WTC11 (cell line): ENCODE measurements at regions not wholly inside any gene's neighbourhood (a gene's known extent, or its start where the extent isn't known, plus 50 kb on each side); places are given as distances from the start of the nearest gene placed in this dataset.

ENCODE experiments used
- ATAC-seq: fragments of 200-7000 bp; cut with Tn5 transposase; 2 replicates; pipeline ENCODE4 v1.10.0; 2021; ENCODE audit warnings: mild to moderate bottlenecking, moderate library complexity
- CTCF ChIA-PET: fragments of 300-600 bp; sonication (Branson Sonifier 250); formaldehyde crosslinking; loops from one replicate; lab custom pipeline; 2021; ENCODE audit warnings: antibody characterized with exemption; lab: Charles Lee
- POLR2A ChIA-PET: fragments of 350-600 bp; sonication (Branson Sonifier 250); formaldehyde crosslinking; loops from one replicate; lab custom pipeline; 2021; ENCODE audit warnings: antibody characterized with exemption; lab: Charles Lee
- DNase-seq: peaks from one replicate; pipeline ENCODE4 v3.0.0; 2021; ENCODE audit warnings: low spot score
- H3K27ac Mint-ChIP-seq: 2 replicates; pipeline ENCODE4 v1.8.0; 2021; ENCODE audit warnings: mixed read lengths
- H3K27me3 Mint-ChIP-seq: 2 replicates; pipeline ENCODE4 v1.8.0; 2021; ENCODE audit warnings: low read depth, mild to moderate bottlenecking, moderate library complexity, mixed read lengths
- H3K36me3 Mint-ChIP-seq: 2 replicates; pipeline ENCODE4 v1.8.0; 2021; ENCODE audit warnings: mixed read lengths
- H3K4me1 Mint-ChIP-seq: 2 replicates; pipeline ENCODE4 v1.8.0; 2022; ENCODE audit warnings: mixed read lengths
- H3K4me3 Mint-ChIP-seq: 2 replicates; pipeline ENCODE4 v1.8.0; 2021; ENCODE audit warnings: mild to moderate bottlenecking, moderate library complexity, mixed read lengths
- H3K9me3 Mint-ChIP-seq: 2 replicates; pipeline ENCODE4 v1.8.0; 2021; ENCODE audit warnings: mixed read lengths
- ATF1 ChIP-seq: sonication (generic); formaldehyde crosslinking; IDR thresholded peaks from 2 replicates; pipeline ENCODE4 v1.8.1; 2023; ENCODE audit warnings: mild to moderate bottlenecking, moderate library complexity, missing genetic modification reagents
- CBFB ChIP-seq: sonication (generic); formaldehyde crosslinking; IDR thresholded peaks from 2 replicates; pipeline ENCODE4 v1.8.1; 2022; ENCODE audit warnings: mild to moderate bottlenecking, low read depth, missing genetic modification reagents
- CREM ChIP-seq: sonication (generic); formaldehyde crosslinking; IDR thresholded peaks from 2 replicates; pipeline ENCODE4 v1.8.1; 2022; ENCODE audit warnings: mild to moderate bottlenecking, missing genetic modification reagents, moderate library complexity
- ELF4 ChIP-seq: sonication (generic); formaldehyde crosslinking; IDR thresholded peaks from 2 replicates; pipeline ENCODE4 v1.8.1; 2022; ENCODE audit warnings: low read depth, mild to moderate bottlenecking, moderate library complexity, missing genetic modification reagents
- FOXJ3 ChIP-seq: sonication (generic); formaldehyde crosslinking; IDR thresholded peaks from 2 replicates; pipeline ENCODE4 v1.9.0; 2021; ENCODE audit warnings: missing genetic modification reagents, mild to moderate bottlenecking, borderline replicate concordance
- FOXK1 ChIP-seq: sonication (generic); formaldehyde crosslinking; IDR thresholded peaks from 2 replicates; pipeline ENCODE4 v1.8.0; 2022; ENCODE audit warnings: mild to moderate bottlenecking, moderate library complexity, missing genetic modification reagents
- GTF2I ChIP-seq: fragments of 250-450 bp; sonication (Bioruptor Pico); conservative IDR thresholded peaks from 2 replicates; pipeline ENCODE4 v1.4.0; 2021; ENCODE audit warnings: mild to moderate bottlenecking
- HMGA2 ChIP-seq: fragments of 250-450 bp; sonication (Bioruptor Pico); IDR thresholded peaks from 2 replicates; pipeline ENCODE4 v1.4.0; 2021; ENCODE audit warnings: mild to moderate bottlenecking, moderate library complexity
- IRF2 ChIP-seq: sonication (generic); formaldehyde crosslinking; IDR thresholded peaks from 2 replicates; pipeline ENCODE4 v1.8.0; 2022; ENCODE audit warnings: low read depth, missing genetic modification reagents, borderline replicate concordance
- MXD4 ChIP-seq: fragments of 250-450 bp; sonication (Bioruptor Pico); IDR thresholded peaks from 2 replicates; pipeline ENCODE4 v1.8.0; 2021; ENCODE audit warnings: mild to moderate bottlenecking, moderate library complexity, borderline replicate concordance
- NFE2L1 ChIP-seq: sonication (generic); formaldehyde crosslinking; IDR thresholded peaks from 2 replicates; pipeline ENCODE4 v1.8.1; 2023; ENCODE audit warnings: missing genetic modification reagents
- NR2C2 ChIP-seq: sonication (generic); formaldehyde crosslinking; IDR thresholded peaks from 2 replicates; pipeline ENCODE4 v1.8.0; 2022; ENCODE audit warnings: mild to moderate bottlenecking, missing genetic modification reagents
- OVOL2 ChIP-seq: fragments of 250-450 bp; sonication (Bioruptor Pico); IDR thresholded peaks from 2 replicates; pipeline ENCODE4 v1.9.0; 2021; ENCODE audit warnings: mild to moderate bottlenecking, borderline replicate concordance
- SMAD4 ChIP-seq: sonication (generic); formaldehyde crosslinking; IDR thresholded peaks from 2 replicates; pipeline ENCODE4 v1.8.0; 2022; ENCODE audit warnings: mild to moderate bottlenecking, missing genetic modification reagents
- TCF7 ChIP-seq: sonication (generic); formaldehyde crosslinking; IDR thresholded peaks from 2 replicates; pipeline ENCODE4 v1.8.0; 2022; ENCODE audit warnings: mild to moderate bottlenecking, low read depth, missing genetic modification reagents, moderate library complexity
- TEAD4 ChIP-seq: sonication (generic); formaldehyde crosslinking; IDR thresholded peaks from 2 replicates; pipeline ENCODE4 v1.8.0; 2022; ENCODE audit warnings: mild to moderate bottlenecking, missing genetic modification reagents
- TP53 ChIP-seq: sonication (generic); formaldehyde crosslinking; IDR thresholded peaks from 2 replicates; pipeline ENCODE4 v1.8.1; 2023; ENCODE audit warnings: mild to moderate bottlenecking, missing genetic modification reagents
- ZNF232 ChIP-seq: sonication (generic); formaldehyde crosslinking; IDR thresholded peaks from 2 replicates; pipeline ENCODE4 v1.8.0; 2022; ENCODE audit warnings: mild to moderate bottlenecking, missing genetic modification reagents
- ZNF416 ChIP-seq: fragments of 250-450 bp; sonication (Bioruptor Pico); IDR thresholded peaks from 2 replicates; pipeline ENCODE4 v1.9.0; 2021; ENCODE audit warnings: mild to moderate bottlenecking, inconsistent platforms
- TF ChIP-seq, protein P1 (sequence below): sonication (generic); formaldehyde crosslinking; IDR thresholded peaks from 2 replicates; pipeline ENCODE4 v1.8.0; 2022; ENCODE audit warnings: mild to moderate bottlenecking, missing genetic modification reagents
- TF ChIP-seq, protein P2 (sequence below): sonication (generic); formaldehyde crosslinking; IDR thresholded peaks from 2 replicates; pipeline ENCODE4 v1.8.1; 2023; ENCODE audit warnings: mild to moderate bottlenecking, missing genetic modification reagents, moderate library complexity
- TF ChIP-seq, protein P3 (sequence below): fragments of 250-450 bp; sonication (Bioruptor Pico); IDR thresholded peaks from 2 replicates; pipeline ENCODE4 v1.9.0; 2021; ENCODE audit warnings: mild to moderate bottlenecking, borderline replicate concordance
- TF ChIP-seq, protein P4 (sequence below): sonication (generic); formaldehyde crosslinking; IDR thresholded peaks from 2 replicates; pipeline ENCODE4 v1.8.1; 2023; ENCODE audit warnings: mild to moderate bottlenecking, missing genetic modification reagents
- TF ChIP-seq, protein P5 (sequence below): sonication (generic); formaldehyde crosslinking; IDR thresholded peaks from 2 replicates; pipeline ENCODE4 v1.8.1; 2022; ENCODE audit warnings: low read depth, missing genetic modification reagents, borderline replicate concordance
- TF ChIP-seq, protein P6 (sequence below): sonication (generic); formaldehyde crosslinking; IDR thresholded peaks from 2 replicates; pipeline ENCODE4 v1.8.1; 2023; ENCODE audit warnings: mild to moderate bottlenecking, missing genetic modification reagents
- TF ChIP-seq, protein P7 (sequence below): sonication (generic); formaldehyde crosslinking; IDR thresholded peaks from 2 replicates; pipeline ENCODE4 v1.8.1; 2022; ENCODE audit warnings: mild to moderate bottlenecking, missing genetic modification reagents, moderate library complexity, borderline replicate concordance

DNA sequence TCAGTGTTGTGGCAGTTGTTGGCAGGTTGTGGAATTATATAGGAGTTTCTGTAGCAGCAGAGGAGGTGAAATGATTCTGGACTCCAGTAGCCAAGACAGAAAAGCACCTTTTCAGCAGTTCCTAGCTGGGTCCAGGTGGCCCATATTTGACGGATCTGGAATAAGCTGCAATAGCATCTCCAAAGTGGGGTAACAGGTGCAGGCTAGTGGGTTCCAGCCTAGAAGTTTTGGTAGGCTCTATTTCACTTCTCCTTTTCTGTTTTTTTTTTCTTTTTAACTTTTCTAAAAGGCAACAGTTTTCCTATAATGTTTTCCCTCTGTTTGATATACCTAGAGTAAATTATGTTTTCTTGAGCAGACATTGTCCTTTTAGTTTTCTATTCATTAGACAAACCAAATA is 392.5 kb downstream of the C4orf33 start:
- Mint-ChIP-seq H3K9me3 (no peaks in the 10 kb centered on the region), H3K4me1 (no peaks in the 10 kb centered on the region), H3K27ac (no peak overlapping the region), H3K4me3 (no peak overlapping the region), H3K36me3 (no peaks in the 10 kb centered on the region), H3K27me3 (no peaks in the 10 kb centered on the region; the same call in 1 of the 2 replicates)
- TF ChIP-seq, protein P1, sequence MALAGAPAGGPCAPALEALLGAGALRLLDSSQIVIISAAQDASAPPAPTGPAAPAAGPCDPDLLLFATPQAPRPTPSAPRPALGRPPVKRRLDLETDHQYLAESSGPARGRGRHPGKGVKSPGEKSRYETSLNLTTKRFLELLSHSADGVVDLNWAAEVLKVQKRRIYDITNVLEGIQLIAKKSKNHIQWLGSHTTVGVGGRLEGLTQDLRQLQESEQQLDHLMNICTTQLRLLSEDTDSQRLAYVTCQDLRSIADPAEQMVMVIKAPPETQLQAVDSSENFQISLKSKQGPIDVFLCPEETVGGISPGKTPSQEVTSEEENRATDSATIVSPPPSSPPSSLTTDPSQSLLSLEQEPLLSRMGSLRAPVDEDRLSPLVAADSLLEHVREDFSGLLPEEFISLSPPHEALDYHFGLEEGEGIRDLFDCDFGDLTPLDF (CRISPR knock-in tag): no peak
- no peak for TF ChIP-seq HMGA2 (CRISPR knock-in tag)
- TF ChIP-seq ZNF416 (CRISPR knock-in tag): no peak
- TF ChIP-seq NFE2L1: no peak
- TF ChIP-seq, protein P2, sequence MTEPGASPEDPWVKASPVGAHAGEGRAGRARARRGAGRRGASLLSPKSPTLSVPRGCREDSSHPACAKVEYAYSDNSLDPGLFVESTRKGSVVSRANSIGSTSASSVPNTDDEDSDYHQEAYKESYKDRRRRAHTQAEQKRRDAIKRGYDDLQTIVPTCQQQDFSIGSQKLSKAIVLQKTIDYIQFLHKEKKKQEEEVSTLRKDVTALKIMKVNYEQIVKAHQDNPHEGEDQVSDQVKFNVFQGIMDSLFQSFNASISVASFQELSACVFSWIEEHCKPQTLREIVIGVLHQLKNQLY (CRISPR knock-in tag): no peak
- TF ChIP-seq FOXK1 (CRISPR knock-in tag): no peak
- TF ChIP-seq GTF2I (CRISPR knock-in tag): no peak
- TF ChIP-seq MXD4 (CRISPR knock-in tag): no peak
- TF ChIP-seq TEAD4 (CRISPR knock-in tag): no peak
- no peak for TF ChIP-seq ZNF232 (CRISPR knock-in tag)
- TF ChIP-seq, protein P3, sequence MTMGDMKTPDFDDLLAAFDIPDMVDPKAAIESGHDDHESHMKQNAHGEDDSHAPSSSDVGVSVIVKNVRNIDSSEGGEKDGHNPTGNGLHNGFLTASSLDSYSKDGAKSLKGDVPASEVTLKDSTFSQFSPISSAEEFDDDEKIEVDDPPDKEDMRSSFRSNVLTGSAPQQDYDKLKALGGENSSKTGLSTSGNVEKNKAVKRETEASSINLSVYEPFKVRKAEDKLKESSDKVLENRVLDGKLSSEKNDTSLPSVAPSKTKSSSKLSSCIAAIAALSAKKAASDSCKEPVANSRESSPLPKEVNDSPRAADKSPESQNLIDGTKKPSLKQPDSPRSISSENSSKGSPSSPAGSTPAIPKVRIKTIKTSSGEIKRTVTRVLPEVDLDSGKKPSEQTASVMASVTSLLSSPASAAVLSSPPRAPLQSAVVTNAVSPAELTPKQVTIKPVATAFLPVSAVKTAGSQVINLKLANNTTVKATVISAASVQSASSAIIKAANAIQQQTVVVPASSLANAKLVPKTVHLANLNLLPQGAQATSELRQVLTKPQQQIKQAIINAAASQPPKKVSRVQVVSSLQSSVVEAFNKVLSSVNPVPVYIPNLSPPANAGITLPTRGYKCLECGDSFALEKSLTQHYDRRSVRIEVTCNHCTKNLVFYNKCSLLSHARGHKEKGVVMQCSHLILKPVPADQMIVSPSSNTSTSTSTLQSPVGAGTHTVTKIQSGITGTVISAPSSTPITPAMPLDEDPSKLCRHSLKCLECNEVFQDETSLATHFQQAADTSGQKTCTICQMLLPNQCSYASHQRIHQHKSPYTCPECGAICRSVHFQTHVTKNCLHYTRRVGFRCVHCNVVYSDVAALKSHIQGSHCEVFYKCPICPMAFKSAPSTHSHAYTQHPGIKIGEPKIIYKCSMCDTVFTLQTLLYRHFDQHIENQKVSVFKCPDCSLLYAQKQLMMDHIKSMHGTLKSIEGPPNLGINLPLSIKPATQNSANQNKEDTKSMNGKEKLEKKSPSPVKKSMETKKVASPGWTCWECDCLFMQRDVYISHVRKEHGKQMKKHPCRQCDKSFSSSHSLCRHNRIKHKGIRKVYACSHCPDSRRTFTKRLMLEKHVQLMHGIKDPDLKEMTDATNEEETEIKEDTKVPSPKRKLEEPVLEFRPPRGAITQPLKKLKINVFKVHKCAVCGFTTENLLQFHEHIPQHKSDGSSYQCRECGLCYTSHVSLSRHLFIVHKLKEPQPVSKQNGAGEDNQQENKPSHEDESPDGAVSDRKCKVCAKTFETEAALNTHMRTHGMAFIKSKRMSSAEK (CRISPR knock-in tag): no peak
- TF ChIP-seq CBFB (CRISPR knock-in tag): no peak
- TF ChIP-seq, protein P4, sequence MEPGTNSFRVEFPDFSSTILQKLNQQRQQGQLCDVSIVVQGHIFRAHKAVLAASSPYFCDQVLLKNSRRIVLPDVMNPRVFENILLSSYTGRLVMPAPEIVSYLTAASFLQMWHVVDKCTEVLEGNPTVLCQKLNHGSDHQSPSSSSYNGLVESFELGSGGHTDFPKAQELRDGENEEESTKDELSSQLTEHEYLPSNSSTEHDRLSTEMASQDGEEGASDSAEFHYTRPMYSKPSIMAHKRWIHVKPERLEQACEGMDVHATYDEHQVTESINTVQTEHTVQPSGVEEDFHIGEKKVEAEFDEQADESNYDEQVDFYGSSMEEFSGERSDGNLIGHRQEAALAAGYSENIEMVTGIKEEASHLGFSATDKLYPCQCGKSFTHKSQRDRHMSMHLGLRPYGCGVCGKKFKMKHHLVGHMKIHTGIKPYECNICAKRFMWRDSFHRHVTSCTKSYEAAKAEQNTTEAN: no peak
- no peak for TF ChIP-seq TP53 (CRISPR knock-in tag)
- TF ChIP-seq IRF2 (CRISPR knock-in tag): no peak
- TF ChIP-seq CREM: no peak
- no peak for TF ChIP-seq NR2C2 (CRISPR knock-in tag)
- ChIA-PET POLR2A (no interaction called here), CTCF (no interaction called here)
- DNase-seq (no peak), ATAC-seq (no peak)

DNA sequence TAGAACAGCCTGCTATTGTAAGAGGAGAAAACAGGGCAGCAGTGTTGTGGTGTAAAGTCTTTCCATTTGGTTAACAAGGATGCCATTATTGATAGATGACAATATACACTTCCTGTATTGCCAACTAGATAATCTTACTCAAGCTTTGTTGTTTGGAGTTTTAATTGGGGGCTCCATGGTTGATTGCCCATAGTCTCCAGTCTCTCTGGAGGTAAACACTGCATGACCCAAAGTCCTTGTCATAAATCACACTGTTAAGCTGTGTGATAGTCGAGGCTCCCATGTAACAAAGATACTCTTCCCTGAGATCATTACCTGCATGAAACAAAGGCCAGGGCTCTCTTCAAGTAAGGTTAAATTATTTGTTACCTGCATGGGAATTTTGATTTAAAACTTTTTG is 394.6 kb downstream of the C4orf33 start:
- Mint-ChIP-seq H3K4me3 (no peak overlapping the region), H3K27me3 (no peaks in the 10 kb centered on the region; the same call in 1 of the 2 replicates), H3K27ac (no peak overlapping the region), H3K9me3 (no peaks in the 10 kb centered on the region), H3K36me3 (no peaks in the 10 kb centered on the region), H3K4me1 (no peaks in the 10 kb centered on the region)
- DNase-seq (no peak), ATAC-seq (no peak)
- POLR2A ChIA-PET: no interaction called here
- CTCF ChIA-PET: no interaction called here
- no peak for TF ChIP-seq OVOL2 (CRISPR knock-in tag)
- no peak for TF ChIP-seq TP53 (CRISPR knock-in tag)
- TF ChIP-seq ATF1 (CRISPR knock-in tag): no peak
- TF ChIP-seq, protein P5, sequence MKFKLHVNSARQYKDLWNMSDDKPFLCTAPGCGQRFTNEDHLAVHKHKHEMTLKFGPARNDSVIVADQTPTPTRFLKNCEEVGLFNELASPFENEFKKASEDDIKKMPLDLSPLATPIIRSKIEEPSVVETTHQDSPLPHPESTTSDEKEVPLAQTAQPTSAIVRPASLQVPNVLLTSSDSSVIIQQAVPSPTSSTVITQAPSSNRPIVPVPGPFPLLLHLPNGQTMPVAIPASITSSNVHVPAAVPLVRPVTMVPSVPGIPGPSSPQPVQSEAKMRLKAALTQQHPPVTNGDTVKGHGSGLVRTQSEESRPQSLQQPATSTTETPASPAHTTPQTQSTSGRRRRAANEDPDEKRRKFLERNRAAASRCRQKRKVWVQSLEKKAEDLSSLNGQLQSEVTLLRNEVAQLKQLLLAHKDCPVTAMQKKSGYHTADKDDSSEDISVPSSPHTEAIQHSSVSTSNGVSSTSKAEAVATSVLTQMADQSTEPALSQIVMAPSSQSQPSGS: no peak
- TF ChIP-seq TEAD4 (CRISPR knock-in tag): no peak
- TF ChIP-seq, protein P6, sequence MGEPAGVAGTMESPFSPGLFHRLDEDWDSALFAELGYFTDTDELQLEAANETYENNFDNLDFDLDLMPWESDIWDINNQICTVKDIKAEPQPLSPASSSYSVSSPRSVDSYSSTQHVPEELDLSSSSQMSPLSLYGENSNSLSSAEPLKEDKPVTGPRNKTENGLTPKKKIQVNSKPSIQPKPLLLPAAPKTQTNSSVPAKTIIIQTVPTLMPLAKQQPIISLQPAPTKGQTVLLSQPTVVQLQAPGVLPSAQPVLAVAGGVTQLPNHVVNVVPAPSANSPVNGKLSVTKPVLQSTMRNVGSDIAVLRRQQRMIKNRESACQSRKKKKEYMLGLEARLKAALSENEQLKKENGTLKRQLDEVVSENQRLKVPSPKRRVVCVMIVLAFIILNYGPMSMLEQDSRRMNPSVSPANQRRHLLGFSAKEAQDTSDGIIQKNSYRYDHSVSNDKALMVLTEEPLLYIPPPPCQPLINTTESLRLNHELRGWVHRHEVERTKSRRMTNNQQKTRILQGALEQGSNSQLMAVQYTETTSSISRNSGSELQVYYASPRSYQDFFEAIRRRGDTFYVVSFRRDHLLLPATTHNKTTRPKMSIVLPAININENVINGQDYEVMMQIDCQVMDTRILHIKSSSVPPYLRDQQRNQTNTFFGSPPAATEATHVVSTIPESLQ (CRISPR knock-in tag): no peak
- TF ChIP-seq, protein P7, sequence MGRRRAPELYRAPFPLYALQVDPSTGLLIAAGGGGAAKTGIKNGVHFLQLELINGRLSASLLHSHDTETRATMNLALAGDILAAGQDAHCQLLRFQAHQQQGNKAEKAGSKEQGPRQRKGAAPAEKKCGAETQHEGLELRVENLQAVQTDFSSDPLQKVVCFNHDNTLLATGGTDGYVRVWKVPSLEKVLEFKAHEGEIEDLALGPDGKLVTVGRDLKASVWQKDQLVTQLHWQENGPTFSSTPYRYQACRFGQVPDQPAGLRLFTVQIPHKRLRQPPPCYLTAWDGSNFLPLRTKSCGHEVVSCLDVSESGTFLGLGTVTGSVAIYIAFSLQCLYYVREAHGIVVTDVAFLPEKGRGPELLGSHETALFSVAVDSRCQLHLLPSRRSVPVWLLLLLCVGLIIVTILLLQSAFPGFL (CRISPR knock-in tag): no peak
- no peak for TF ChIP-seq TCF7 (CRISPR knock-in tag)
- TF ChIP-seq ELF4 (CRISPR knock-in tag): no peak
- TF ChIP-seq SMAD4: no peak
- TF ChIP-seq FOXJ3 (CRISPR knock-in tag): no peak
- no peak for TF ChIP-seq NFE2L1
